Adrenal gland (tissue), 9 donors: ENCODE measurements at regions not wholly inside any gene's neighbourhood (a gene's known extent, or its start where the extent isn't known, plus 50 kb on each side); places are given as distances from the start of the nearest gene placed in this dataset.

ENCODE experiments used
- DNase-seq, 7 donors: peaks; one replicate each; pipeline ENCODE4 v3.0.0-alpha.2; 2019 to 2020
- H3K27ac ChIP-seq, 5 donors: fragments of 200-600 bp; sonication (generic) in 4 of 5; 1 replicate in 3 of 5; 2 replicates in 2 of 5; pipeline versions ENCODE4 v1.5.1 to v1.8.0; 2016 to 2020; ENCODE audit warnings: mild to moderate bottlenecking in 1 of 5
- H3K27me3 ChIP-seq: fragments of 200-600 bp; 2 replicates; pipeline ENCODE4 v1.8.0; 2021
- H3K36me3 ChIP-seq, 2 donors: fragments of 200-600 bp; replicated peaks in 1 of 2; 1 replicate in 1 of 2; 2 replicates in 1 of 2; pipeline versions ENCODE4 v1.5.1 to v1.8.0; 2018 to 2022
- H3K4me1 ChIP-seq, 2 donors: fragments of 200-600 bp; replicated peaks in 1 of 2; 1 replicate in 1 of 2; 2 replicates in 1 of 2; pipeline versions ENCODE4 v1.5.1 to v1.8.0; 2018 to 2021
- H3K4me3 ChIP-seq, 4 donors: fragments of 200-600 bp; sonication (generic) in 3 of 4; one replicate each; pipeline ENCODE4 v1.5.1; 2016 to 2018
- H3K9me3 ChIP-seq, 3 donors: fragments of 200-600 bp; sonication (generic) in 1 of 3; replicated peaks in 1 of 3; 1 replicate in 2 of 3; 2 replicates in 1 of 3; pipeline versions ENCODE4 v1.5.1 to v1.8.0; 2016 to 2021
- POLR2A ChIP-seq, 2 donors: fragments of 450-650 bp; IDR thresholded peaks; one replicate each; pipeline ENCODE4 v1.6.1; 2017; ENCODE audit warnings: antibody characterized with exemption in 2 of 2, mild to moderate bottlenecking in 2 of 2, moderate library complexity in 1 of 2
- WGBS, 4 donors: extraction: QIAGEN DNeasy Blood & Tissue Kit in 2 of 4; methylation state at CpG; one replicate each; pipeline versions ENCODE4 v1.1.5 to v1.1.7; 2013 to 2017; 5-methylcytosine and 5-hydroxymethylcytosine counted together
- intact Hi-C, 2 donors: fragments of 100-400 bp; cut with DNase I; formaldehyde crosslinking; loops; one replicate each; pipeline versions ENCODE4 v1.14.1 to v1.15.0; 2022 to 2023
- TF ChIP-seq, protein P1 (sequence below), 6 experiments: fragments of 450-650 bp in 4 of 6; fragments of 200-600 bp in 2 of 6; sonication (generic) in 1 of 6; IDR thresholded peaks; 1 replicate in 5 of 6; 2 replicates in 1 of 6; pipeline versions ENCODE4 v1.5.1 to v1.8.0; 2016 to 2021; ENCODE audit warnings: antibody characterized with exemption in 6 of 6, mild to moderate bottlenecking in 2 of 6, moderate library complexity in 1 of 6
- donor health status: healthy with polysubstance abuse.
- donor health status: Bipolar disorder and iron deficiency.
- donor health status: DM: yes; HTN: yes; CAD: no.
- donor health status: DM: no; HTN: no; CAD: no.
- donor health status: DM: no; HTN: no; CAD: no.

DNA sequence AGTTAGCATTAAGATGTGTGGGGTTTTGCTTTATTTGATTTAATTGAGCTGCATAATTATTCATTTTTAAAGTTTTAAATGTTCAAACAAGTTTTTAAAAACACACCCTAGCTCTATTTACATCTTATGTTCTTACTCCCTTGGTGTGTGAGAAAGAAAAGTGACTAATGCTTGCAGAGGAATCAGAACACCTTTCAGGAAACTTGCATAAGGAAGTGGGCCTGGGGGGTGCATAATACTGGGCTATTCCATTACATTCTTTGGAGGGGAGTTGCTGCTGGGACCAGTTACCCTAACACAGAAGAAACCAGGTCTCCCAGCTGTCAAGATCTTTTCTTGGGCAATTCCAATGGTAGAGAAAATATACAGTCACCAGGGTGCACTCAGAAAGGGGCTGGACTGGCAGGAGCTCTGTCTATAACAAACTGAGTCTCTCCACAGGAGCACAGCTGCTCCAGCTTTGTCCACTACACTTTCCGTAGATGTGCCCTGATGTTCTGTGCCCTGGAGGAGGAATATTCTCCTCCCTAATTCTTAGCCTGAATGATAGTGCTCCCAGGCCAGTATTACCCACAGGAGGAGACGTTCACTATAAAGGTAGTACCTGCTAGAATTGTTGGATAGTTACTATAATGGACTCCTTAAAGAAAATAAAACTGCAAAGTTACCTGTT lies 304.2 kb downstream of the CDC14C start:
- Histone ChIP-seq H3K4me3 (no peak overlapping the region), H3K27me3 (no peaks in the 10 kb centered on the region), H3K27ac (no peak overlapping the region), H3K9me3 (no peaks in the 10 kb centered on the region), H3K4me1 (no peaks in the 10 kb centered on the region), H3K36me3 (no peaks in the 10 kb centered on the region)
- no peak for DNase-seq
- intact Hi-C loops = no loop called here
- WGBS, 4 donors = 48 to 67% (median 56%) methylated on average over 2 of the region's 2 CpGs
- TF ChIP-seq POLR2A (IDR thresholded peaks at IDR 0.05) = no peak
- TF ChIP-seq, protein P1, sequence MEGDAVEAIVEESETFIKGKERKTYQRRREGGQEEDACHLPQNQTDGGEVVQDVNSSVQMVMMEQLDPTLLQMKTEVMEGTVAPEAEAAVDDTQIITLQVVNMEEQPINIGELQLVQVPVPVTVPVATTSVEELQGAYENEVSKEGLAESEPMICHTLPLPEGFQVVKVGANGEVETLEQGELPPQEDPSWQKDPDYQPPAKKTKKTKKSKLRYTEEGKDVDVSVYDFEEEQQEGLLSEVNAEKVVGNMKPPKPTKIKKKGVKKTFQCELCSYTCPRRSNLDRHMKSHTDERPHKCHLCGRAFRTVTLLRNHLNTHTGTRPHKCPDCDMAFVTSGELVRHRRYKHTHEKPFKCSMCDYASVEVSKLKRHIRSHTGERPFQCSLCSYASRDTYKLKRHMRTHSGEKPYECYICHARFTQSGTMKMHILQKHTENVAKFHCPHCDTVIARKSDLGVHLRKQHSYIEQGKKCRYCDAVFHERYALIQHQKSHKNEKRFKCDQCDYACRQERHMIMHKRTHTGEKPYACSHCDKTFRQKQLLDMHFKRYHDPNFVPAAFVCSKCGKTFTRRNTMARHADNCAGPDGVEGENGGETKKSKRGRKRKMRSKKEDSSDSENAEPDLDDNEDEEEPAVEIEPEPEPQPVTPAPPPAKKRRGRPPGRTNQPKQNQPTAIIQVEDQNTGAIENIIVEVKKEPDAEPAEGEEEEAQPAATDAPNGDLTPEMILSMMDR (IDR thresholded peaks at IDR 0.05) = no peak

DNA sequence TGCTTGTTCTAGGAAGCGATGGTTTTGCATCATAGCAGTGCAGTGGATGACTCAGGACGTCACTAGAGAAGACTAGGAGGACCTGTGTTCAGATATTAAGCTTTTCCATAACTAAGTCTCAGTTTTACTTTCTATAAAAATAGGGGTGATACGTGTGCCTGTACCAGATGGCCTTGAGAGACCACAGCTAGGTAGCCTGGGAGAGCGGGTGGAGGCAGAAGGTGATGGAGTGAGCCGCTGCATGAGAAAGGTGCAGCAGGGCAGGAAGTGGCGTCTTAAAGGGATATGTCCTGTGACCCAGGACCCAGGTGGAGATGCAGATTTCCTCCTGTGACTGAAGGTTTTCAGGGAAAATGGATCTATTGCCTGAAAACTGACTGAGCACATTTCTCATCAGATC lies 304.9 kb downstream of the CDC14C start:
- Histone ChIP-seq H3K4me1 (no peaks in the 10 kb centered on the region), H3K4me3 (no peak overlapping the region), H3K27ac (no peak overlapping the region), H3K9me3 (no peaks in the 10 kb centered on the region), H3K36me3 (no peaks in the 10 kb centered on the region), H3K27me3 (no peaks in the 10 kb centered on the region)
- TF ChIP-seq POLR2A (IDR thresholded peaks at IDR 0.05) = no peak
- TF ChIP-seq, protein P1 (IDR thresholded peaks at IDR 0.05) = no peak
- intact Hi-C loops = no loop called here
- DNase-seq = no peak
- WGBS, 4 donors = 58 to 68% (median 64%) methylated on average over 6 of the region's 6 CpGs

DNA sequence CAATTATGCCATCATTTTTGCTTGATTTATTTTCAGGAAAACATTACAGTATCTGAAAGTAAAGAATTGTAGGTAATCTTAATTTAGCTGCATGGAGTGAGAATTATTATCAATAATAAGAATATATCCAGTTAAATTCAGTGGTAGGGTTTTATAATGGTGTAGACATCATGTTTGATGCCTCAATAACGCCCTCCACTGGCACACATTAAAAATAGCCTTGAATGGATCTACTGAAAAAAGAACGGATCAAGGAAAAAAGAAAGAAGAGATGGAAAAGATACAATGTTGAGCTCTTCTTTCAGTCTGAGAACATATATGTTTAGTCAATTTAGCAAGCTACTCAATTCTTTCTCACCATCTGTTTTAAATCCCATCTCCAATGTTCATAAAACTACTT lies 319.2 kb downstream of the CDC14C start:
- no peaks in the 10 kb centered on the region for H3K27me3 ChIP-seq
- intact Hi-C loops = no loop called here

DNA sequence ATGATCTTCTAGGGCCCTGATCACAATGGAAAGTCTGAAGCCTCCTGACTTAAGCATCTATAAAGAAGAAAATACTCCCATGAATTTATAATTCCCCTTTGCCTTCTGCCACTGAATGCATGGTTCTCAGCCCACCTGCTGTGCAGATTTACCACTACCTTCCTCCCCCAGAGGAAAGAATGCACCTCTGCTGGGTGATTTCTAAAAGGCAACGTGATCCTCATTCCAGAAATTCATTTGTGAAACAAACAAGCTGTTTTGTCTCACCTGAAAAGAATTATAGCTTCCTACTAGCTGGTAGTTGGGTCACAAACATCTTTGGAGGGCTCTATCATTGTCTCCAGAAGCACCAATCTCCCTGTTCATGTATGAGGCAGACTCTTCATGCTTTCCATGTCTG lies 320.2 kb downstream of the CDC14C start:
- TF ChIP-seq, protein P1 (IDR thresholded peaks at IDR 0.05) = no peak
- TF ChIP-seq POLR2A (IDR thresholded peaks at IDR 0.05) = no peak
- H3K36me3 ChIP-seq = no peaks in the 10 kb centered on the region
- H3K4me1 ChIP-seq = no peaks in the 10 kb centered on the region
- no peak for DNase-seq
- intact Hi-C loops = no loop called here
- H3K9me3 ChIP-seq = no peaks in the 10 kb centered on the region
- no peak overlapping the region for H3K27ac ChIP-seq
- 13 to 27% (median 22%) methylated on average over 1 of the region's 1 CpG for WGBS, 4 donors
- no peaks in the 10 kb centered on the region for H3K27me3 ChIP-seq
- no peak overlapping the region for H3K4me3 ChIP-seq

More for the DNA sequence above, 319.2 kb downstream of the CDC14C start:
- no peak overlapping the region for H3K27ac ChIP-seq
- H3K4me1 ChIP-seq = no peaks in the 10 kb centered on the region
- TF ChIP-seq POLR2A (IDR thresholded peaks at IDR 0.05) = no peak
- TF ChIP-seq, protein P1 (IDR thresholded peaks at IDR 0.05) = no peak
- H3K9me3 ChIP-seq = no peaks in the 10 kb centered on the region
- 23 to 31% (median 25%) methylated on average over 2 of the region's 2 CpGs for WGBS, 4 donors
- no peaks in the 10 kb centered on the region for H3K36me3 ChIP-seq
- no peak for DNase-seq
- H3K4me3 ChIP-seq = no peak overlapping the region
